ENCODE measurements at regions not wholly inside any gene's neighbourhood (a gene's known extent, or its start where the extent isn't known, plus 50 kb on each side); places are given as distances from the start of the nearest gene placed in this dataset.
"Not testable (repeated sequence)": the region's sequence is repeated elsewhere in the genome, so short reads cannot be mapped to it uniquely, and the experiment has no call there.

GRCh38 chr3:166060789-166061479 is 223.7 kb upstream of the BCHE start:
- H3K27me3 Mint-ChIP-seq, result no peaks in the 10 kb centered on the region
- DNase-seq, result no peak
- ATAC-seq, result no peak
- H3K4me3 Mint-ChIP-seq, result no peak overlapping the region
- peaks cover 0 to 10% of the 10 kb centered on the region in 2 donors for H3K9me3 Mint-ChIP-seq
- H3K27ac Mint-ChIP-seq, result no peak overlapping the region
- no peaks in the 10 kb centered on the region for H3K4me1 Mint-ChIP-seq

GRCh38 chr3:166052440-166052839 is 215.2 kb upstream of the BCHE start:
- Mint-ChIP-seq H3K4me1 (no peaks in the 10 kb centered on the region), H3K27me3 (no peaks in the 10 kb centered on the region), H3K4me3 (no peak overlapping the region), H3K9me3 (peaks cover 6 to 23% of the 10 kb centered on the region in 2 donors), H3K27ac (no peak overlapping the region)
- DNase-seq (no peak), ATAC-seq (no peak)

GRCh38 chr3:166029507-166029906 is 192.3 kb upstream of the BCHE start:
- Mint-ChIP-seq H3K27me3 (no peaks in the 10 kb centered on the region), H3K9me3 (peaks cover 0 to 12% of the 10 kb centered on the region in 2 donors), H3K27ac (no peak overlapping the region), H3K4me1 (no peaks in the 10 kb centered on the region), H3K4me3 (no peak overlapping the region)
- DNase-seq (no peak), ATAC-seq (no peak)

- ATAC-seq, result no peak
- Mint-ChIP-seq H3K4me1 (no peaks in the 10 kb centered on the region), H3K9me3 (peaks cover 5 to 6% of the 10 kb centered on the region in 2 donors), H3K27ac (no peak overlapping the region), H3K4me3 (no peak overlapping the region), H3K27me3 (no peaks in the 10 kb centered on the region)
- no peak for DNase-seq
These were observed 176.0 kb upstream of the BCHE start for GRCh38 chr3:166013073-166013679.

- H3K27me3 Mint-ChIP-seq, result no peaks in the 10 kb centered on the region
- no peak for DNase-seq
These were observed 174.5 kb upstream of the BCHE start for GRCh38 chr3:166011771-166012170.

GRCh38 chr3:166005126-166005525 is 167.9 kb upstream of the BCHE start:
- DNase-seq (no peak), ATAC-seq (no peak)
- Mint-ChIP-seq H3K4me3 (no peak overlapping the region), H3K27ac (no peak overlapping the region), H3K27me3 (no peaks in the 10 kb centered on the region), H3K9me3 (peaks cover 1 to 26% of the 10 kb centered on the region in 2 donors), H3K4me1 (no peaks in the 10 kb centered on the region)

More at GRCh38 chr3:166011771-166012170, 174.5 kb upstream of the BCHE start:
- ATAC-seq, result no peak
- Mint-ChIP-seq H3K27ac (no peak overlapping the region), H3K4me3 (no peak overlapping the region), H3K9me3 (peaks cover 0 to 9% of the 10 kb centered on the region in 2 donors), H3K4me1 (no peaks in the 10 kb centered on the region)

- no peak overlapping the region for H3K4me3 Mint-ChIP-seq
- no peak for DNase-seq
- no peaks in the 10 kb centered on the region for H3K4me1 Mint-ChIP-seq
- H3K27ac Mint-ChIP-seq, result no peak overlapping the region
- no peaks in the 10 kb centered on the region for H3K27me3 Mint-ChIP-seq
- no peak for ATAC-seq
- H3K9me3 Mint-ChIP-seq, result no peaks in the 10 kb centered on the region
These were observed 157.1 kb upstream of the BCHE start for GRCh38 chr3:165994293-165994692.

- H3K4me3 Mint-ChIP-seq, result no peak overlapping the region
- H3K27ac Mint-ChIP-seq, result no peak overlapping the region
- H3K9me3 Mint-ChIP-seq, result peaks cover 0 to 7% of the 10 kb centered on the region in 2 donors
- H3K27me3 Mint-ChIP-seq, result no peaks in the 10 kb centered on the region
- ATAC-seq, result no peak
- H3K4me1 Mint-ChIP-seq, result no peaks in the 10 kb centered on the region
- no peak for DNase-seq
These were observed 147.4 kb upstream of the BCHE start for GRCh38 chr3:165984589-165984988.

GRCh38 chr3:165983284-165983683 is 146.1 kb upstream of the BCHE start:
- no peaks in the 10 kb centered on the region for H3K27me3 Mint-ChIP-seq
- no peaks in the 10 kb centered on the region for H3K4me1 Mint-ChIP-seq
- no peak for DNase-seq
- no peak overlapping the region for H3K27ac Mint-ChIP-seq
- no peak overlapping the region for H3K4me3 Mint-ChIP-seq
- ATAC-seq, result no peak
- peaks cover 0 to 7% of the 10 kb centered on the region in 2 donors for H3K9me3 Mint-ChIP-seq

- Mint-ChIP-seq H3K27ac (no peak overlapping the region), H3K27me3 (no peaks in the 10 kb centered on the region), H3K4me1 (no peaks in the 10 kb centered on the region), H3K4me3 (no peak overlapping the region), H3K9me3 (no peaks in the 10 kb centered on the region)
- ATAC-seq, result no peak
- no peak for DNase-seq
These were observed 144.1 kb upstream of the BCHE start for GRCh38 chr3:165981318-165981717.

- not testable (repeated sequence) for H3K27ac Mint-ChIP-seq, DNase-seq, ATAC-seq, H3K27me3 Mint-ChIP-seq, H3K4me3 Mint-ChIP-seq, H3K9me3 Mint-ChIP-seq, H3K4me1 Mint-ChIP-seq
These were observed 123.6 kb upstream of the BCHE start for GRCh38 chr3:165960825-165961224.

- Mint-ChIP-seq H3K27ac (no peak overlapping the region), H3K9me3 (peaks cover 4 to 18% of the 10 kb centered on the region in 2 donors), H3K4me1 (no peaks in the 10 kb centered on the region), H3K27me3 (no peaks in the 10 kb centered on the region), H3K4me3 (no peak overlapping the region)
- DNase-seq, result no peak
- ATAC-seq, result no peak
These were observed 116.9 kb upstream of the BCHE start for GRCh38 chr3:165954171-165954570.

- DNase-seq (no peak), ATAC-seq (no peak)
- Mint-ChIP-seq H3K27ac (no peak overlapping the region), H3K9me3 (no peaks in the 10 kb centered on the region), H3K4me3 (no peak overlapping the region), H3K27me3 (no peaks in the 10 kb centered on the region), H3K4me1 (no peaks in the 10 kb centered on the region)
These were observed 109.1 kb upstream of the BCHE start for GRCh38 chr3:165946360-165946759.

GRCh38 chr3:165938986-165939540 is 101.8 kb upstream of the BCHE start:
- no peak for DNase-seq
- no peak overlapping the region for H3K27ac Mint-ChIP-seq
- no peaks in the 10 kb centered on the region for H3K4me1 Mint-ChIP-seq
- H3K9me3 Mint-ChIP-seq, result peaks cover 14 to 17% of the 10 kb centered on the region in 2 donors
- ATAC-seq, result no peak
- no peak overlapping the region for H3K4me3 Mint-ChIP-seq
- H3K27me3 Mint-ChIP-seq, result no peaks in the 10 kb centered on the region

GRCh38 chr3:165936081-165936480 is 98.9 kb upstream of the BCHE start:
- not testable (repeated sequence) for H3K4me3 Mint-ChIP-seq, H3K27ac Mint-ChIP-seq, H3K4me1 Mint-ChIP-seq, ATAC-seq, DNase-seq, H3K27me3 Mint-ChIP-seq
- H3K9me3 Mint-ChIP-seq, result peaks cover 19 to 30% of the 10 kb centered on the region in 2 donors

- not testable (repeated sequence) for H3K27me3 Mint-ChIP-seq, H3K9me3 Mint-ChIP-seq, H3K4me1 Mint-ChIP-seq, H3K4me3 Mint-ChIP-seq, DNase-seq, ATAC-seq, H3K27ac Mint-ChIP-seq
These were observed 87.1 kb upstream of the BCHE start for GRCh38 chr3:165924301-165924791.

All from stimulated activated naive CD8-positive, alpha-beta T cell treated with anti-CD3 and anti-CD28 coated beads, Interleukin-15, amount 100 ng/mL, for 72 hours (primary cell).